Stimulated activated naive B cell treated with anti-CD40 and anti-IgM and Interleukin-4, amounts not matched to agents 10 μg/mL and 1 μg/mL and 100 μg/mL, for 72 hours (primary cell): ENCODE measurements at regions not wholly inside any gene's neighbourhood (a gene's known extent, or its start where the extent isn't known, plus 50 kb on each side); places are given as distances from the start of the nearest gene placed in this dataset.

Source experiments
- ATAC-seq, 2 donors: fragments of 150-1000 bp; cut with Tn5 transposase; replicated peaks; 2 replicates each; pipeline ENCODE4 v1.10.0; 2021; ENCODE audit warnings: moderate library complexity in 1 of 2
- DNase-seq: peaks from one replicate; pipeline ENCODE4 v3.0.0; 2021
- H3K27ac Mint-ChIP-seq: one replicate; pipeline ENCODE4 v1.8.0; 2022; ENCODE audit warnings: mild to moderate bottlenecking, mixed read lengths
- H3K27me3 Mint-ChIP-seq, 2 donors: one replicate each; pipeline ENCODE4 v1.8.0; 2022; ENCODE audit warnings: mixed read lengths in 2 of 2
- H3K36me3 Mint-ChIP-seq, 2 donors: one replicate each; pipeline ENCODE4 v1.8.0; 2022; ENCODE audit warnings: mixed read lengths in 2 of 2, mild to moderate bottlenecking in 1 of 2
- H3K4me1 Mint-ChIP-seq, 2 donors: one replicate each; pipeline ENCODE4 v1.8.0; 2022; ENCODE audit warnings: mixed read lengths in 2 of 2, mild to moderate bottlenecking in 1 of 2
- H3K4me3 Mint-ChIP-seq, 2 donors: one replicate each; pipeline ENCODE4 v1.8.0; 2022; ENCODE audit warnings: mild to moderate bottlenecking in 2 of 2, mixed read lengths in 2 of 2, moderate library complexity in 1 of 2
- H3K9me3 Mint-ChIP-seq, 2 donors: one replicate each; pipeline ENCODE4 v1.8.0; 2022; ENCODE audit warnings: mixed read lengths in 2 of 2, mild to moderate bottlenecking in 1 of 2

GRCh38 chr16:54630284-54630967 lies 300.2 kb upstream of the IRX5 start:
- Mint-ChIP-seq H3K36me3 (no peaks in the 10 kb centered on the region), H3K9me3 (peaks cover 0 to 2% of the 10 kb centered on the region in 2 donors), H3K27me3 (no peaks in the 10 kb centered on the region), H3K27ac (no peak overlapping the region), H3K4me3 (no peak overlapping the region), H3K4me1 (no peaks in the 10 kb centered on the region)
- ATAC-seq (no peak), DNase-seq (no peak)

DNA sequence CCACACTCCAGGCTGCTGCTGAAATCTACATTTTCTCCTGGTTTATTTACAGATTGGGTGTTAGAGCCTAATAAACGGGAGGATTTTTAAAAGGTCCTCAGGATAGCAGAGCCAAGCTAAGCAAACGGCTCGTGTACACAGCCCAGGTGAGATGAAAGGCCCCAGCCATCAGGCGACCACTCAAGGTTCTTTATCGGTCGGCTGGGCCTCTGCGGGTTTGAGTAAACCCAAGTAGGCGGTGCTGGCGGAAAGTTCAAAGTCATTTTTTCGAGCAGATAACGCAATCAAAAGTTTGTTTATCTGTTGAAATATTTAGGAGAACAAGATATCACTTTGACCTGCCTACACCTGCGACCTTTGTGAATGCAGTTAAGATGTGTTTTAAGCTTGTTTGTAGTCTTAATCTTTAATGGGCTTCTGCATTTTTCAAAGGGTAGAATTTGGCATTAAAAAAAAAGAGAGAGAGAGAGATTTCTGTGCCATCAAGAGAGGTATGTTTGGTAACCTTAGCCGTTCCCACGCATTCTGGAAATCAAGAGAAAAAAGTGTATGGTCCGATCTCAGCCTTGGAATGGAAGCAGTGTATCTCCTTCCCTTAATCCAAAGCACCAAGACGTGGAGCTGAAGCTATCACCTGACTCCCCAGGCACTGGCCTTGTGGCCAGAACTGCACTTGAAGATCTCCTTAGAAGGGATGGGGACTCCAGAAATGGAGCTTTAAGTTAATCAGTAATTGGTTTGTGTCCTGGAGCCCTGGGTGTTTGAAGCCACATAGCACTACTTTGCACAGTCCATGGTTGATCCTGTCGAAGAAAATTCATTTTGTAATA lies 301.7 kb upstream of the IRX5 start:
- H3K36me3 Mint-ChIP-seq: no peaks in the 10 kb centered on the region
- no peak overlapping the region for H3K4me3 Mint-ChIP-seq
- peaks cover 0 to 2% of the 10 kb centered on the region in 2 donors for H3K9me3 Mint-ChIP-seq
- ATAC-seq (no peak), DNase-seq (no peak)
- no peaks in the 10 kb centered on the region for H3K4me1 Mint-ChIP-seq
- H3K27ac Mint-ChIP-seq: no peak overlapping the region
- H3K27me3 Mint-ChIP-seq: no peaks in the 10 kb centered on the region

DNA sequence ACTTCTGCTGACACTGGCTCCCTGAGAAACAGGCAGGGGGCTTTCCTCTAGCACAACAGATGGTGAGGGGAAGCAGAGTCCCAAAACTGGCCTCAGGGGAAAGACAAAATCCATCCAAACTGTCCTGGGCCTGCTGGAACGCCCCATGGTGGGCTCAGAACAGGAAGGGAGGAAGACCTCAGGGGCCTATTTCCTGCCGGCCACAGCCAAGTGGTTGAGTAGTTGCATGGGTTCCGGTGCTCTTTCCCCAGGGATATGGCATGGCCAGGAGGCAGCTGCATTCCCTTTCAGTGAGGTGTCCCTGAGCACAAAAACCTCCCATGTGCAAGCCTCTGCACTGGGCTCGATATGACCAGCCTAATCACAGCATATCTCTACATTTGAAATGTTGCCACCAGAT lies 303.0 kb upstream of the IRX5 start:
- H3K36me3 Mint-ChIP-seq: no peaks in the 10 kb centered on the region
- H3K4me3 Mint-ChIP-seq: no peak overlapping the region
- no peaks in the 10 kb centered on the region for H3K4me1 Mint-ChIP-seq
- ATAC-seq (no peak), DNase-seq (no peak)
- no peak overlapping the region for H3K27ac Mint-ChIP-seq
- peaks cover 0 to 2% of the 10 kb centered on the region in 2 donors for H3K9me3 Mint-ChIP-seq
- no peaks in the 10 kb centered on the region for H3K27me3 Mint-ChIP-seq

- H3K27ac Mint-ChIP-seq: no peak overlapping the region
- no peaks in the 10 kb centered on the region for H3K36me3 Mint-ChIP-seq
Measured at GRCh38 chr16:54623636-54624035, 307.0 kb upstream of the IRX5 start.

DNA sequence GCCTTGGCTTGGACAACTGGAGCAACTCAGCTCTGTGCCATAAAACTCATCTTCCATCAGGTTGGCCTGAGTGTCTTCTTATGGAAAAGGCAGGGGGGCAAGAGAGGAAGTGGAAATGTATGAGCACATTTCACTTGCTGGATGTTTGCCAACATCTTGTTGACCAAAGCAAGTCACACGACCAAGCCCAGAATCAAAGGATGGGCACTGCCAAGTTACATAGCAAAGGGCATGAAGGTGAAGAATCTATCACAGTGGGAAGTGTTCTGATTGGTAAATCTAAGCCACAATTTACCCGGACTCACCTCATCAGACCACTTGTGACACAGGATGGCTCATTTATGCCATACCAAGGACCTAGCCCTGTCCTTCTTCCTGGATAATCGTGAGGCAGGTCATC lies 310.5 kb upstream of the IRX5 start:
- Mint-ChIP-seq H3K4me3 (no peak overlapping the region), H3K27me3 (no peaks in the 10 kb centered on the region), H3K4me1 (no peaks in the 10 kb centered on the region), H3K9me3 (no peaks in the 10 kb centered on the region), H3K27ac (no peak overlapping the region), H3K36me3 (no peaks in the 10 kb centered on the region)
- ATAC-seq (no peak), DNase-seq (no peak)

More at GRCh38 chr16:54623636-54624035, 307.0 kb upstream of the IRX5 start:
- H3K27me3 Mint-ChIP-seq: no peaks in the 10 kb centered on the region
- H3K4me3 Mint-ChIP-seq: no peak overlapping the region
- DNase-seq (no peak), ATAC-seq (no peak)
- H3K9me3 Mint-ChIP-seq: no peaks in the 10 kb centered on the region
- H3K4me1 Mint-ChIP-seq: no peaks in the 10 kb centered on the region

DNA sequence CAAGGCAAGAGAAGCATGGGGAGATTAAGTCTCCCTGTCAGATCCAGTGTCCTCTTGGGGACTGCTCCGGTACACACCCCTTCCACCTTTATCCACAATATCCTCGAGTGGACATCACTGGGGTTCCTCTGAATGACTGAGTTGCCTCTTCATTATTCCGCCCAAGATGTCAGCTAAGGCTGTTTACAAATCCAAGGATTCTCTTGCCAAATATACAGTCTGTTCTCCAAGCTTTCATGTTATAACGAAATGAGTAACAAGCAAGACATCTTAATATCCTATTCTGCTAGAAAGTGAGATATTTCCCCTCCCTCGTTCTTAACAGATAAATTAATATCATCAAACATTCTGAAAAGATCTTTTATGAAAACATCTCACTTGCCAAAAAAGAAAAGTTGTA lies 314.1 kb upstream of the IRX5 start:
- Mint-ChIP-seq H3K27me3 (no peaks in the 10 kb centered on the region), H3K27ac (no peak overlapping the region), H3K36me3 (no peaks in the 10 kb centered on the region), H3K4me3 (no peak overlapping the region), H3K9me3 (peaks cover 1 to 6% of the 10 kb centered on the region in 2 donors), H3K4me1 (no peaks in the 10 kb centered on the region)
- DNase-seq (no peak), ATAC-seq (no peak)

GRCh38 chr16:54605536-54606066 lies 319.0 kb upstream of the IRX3 start:
- ATAC-seq (no peak), DNase-seq (no peak)
- H3K9me3 Mint-ChIP-seq: peaks cover 6 to 13% of the 10 kb centered on the region in 2 donors
- no peak overlapping the region for H3K27ac Mint-ChIP-seq
- no peaks in the 10 kb centered on the region for H3K27me3 Mint-ChIP-seq
- no peaks in the 10 kb centered on the region for H3K36me3 Mint-ChIP-seq
- no peaks in the 10 kb centered on the region for H3K4me1 Mint-ChIP-seq
- no peak overlapping the region for H3K4me3 Mint-ChIP-seq

- H3K9me3 Mint-ChIP-seq: peaks cover 10 to 23% of the 10 kb centered on the region in 2 donors
Measured at GRCh38 chr16:54602666-54603065, 316.1 kb upstream of the IRX3 start.

DNA sequence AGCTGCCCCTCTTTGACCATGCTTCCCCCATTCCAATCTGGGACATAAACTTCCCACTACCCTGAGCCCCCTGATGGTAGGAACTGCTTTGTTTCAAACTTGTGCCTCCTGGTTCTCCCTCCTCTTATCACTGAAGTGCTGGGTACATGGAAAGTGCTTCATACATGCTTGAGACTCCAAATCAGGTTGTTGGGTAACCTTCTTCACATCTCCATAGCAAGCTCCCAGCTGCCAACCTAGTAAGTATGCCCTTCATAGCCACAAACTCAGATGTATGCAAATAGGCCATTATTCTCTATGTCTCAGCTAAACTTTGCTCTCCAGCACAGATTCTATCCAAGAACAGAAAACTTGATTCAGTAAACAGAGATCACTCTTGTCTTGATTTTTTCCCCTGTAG lies 310.6 kb upstream of the IRX3 start:
- Mint-ChIP-seq H3K4me1 (no peaks in the 10 kb centered on the region), H3K36me3 (no peaks in the 10 kb centered on the region), H3K4me3 (no peak overlapping the region), H3K27me3 (peaks cover 24 to 25% of the 10 kb centered on the region in 2 donors), H3K27ac (no peak overlapping the region), H3K9me3 (peaks cover 8 to 17% of the 10 kb centered on the region in 2 donors)
- DNase-seq (no peak), ATAC-seq (no peak)

More at GRCh38 chr16:54602666-54603065, 316.1 kb upstream of the IRX3 start:
- H3K36me3 Mint-ChIP-seq: no peaks in the 10 kb centered on the region
- H3K4me3 Mint-ChIP-seq: no peak overlapping the region
- ATAC-seq: no peak
- no peak for DNase-seq
- no peaks in the 10 kb centered on the region for H3K4me1 Mint-ChIP-seq
- H3K27ac Mint-ChIP-seq: no peak overlapping the region
- peaks cover 0 to under 1% of the 10 kb centered on the region in 2 donors for H3K27me3 Mint-ChIP-seq

DNA sequence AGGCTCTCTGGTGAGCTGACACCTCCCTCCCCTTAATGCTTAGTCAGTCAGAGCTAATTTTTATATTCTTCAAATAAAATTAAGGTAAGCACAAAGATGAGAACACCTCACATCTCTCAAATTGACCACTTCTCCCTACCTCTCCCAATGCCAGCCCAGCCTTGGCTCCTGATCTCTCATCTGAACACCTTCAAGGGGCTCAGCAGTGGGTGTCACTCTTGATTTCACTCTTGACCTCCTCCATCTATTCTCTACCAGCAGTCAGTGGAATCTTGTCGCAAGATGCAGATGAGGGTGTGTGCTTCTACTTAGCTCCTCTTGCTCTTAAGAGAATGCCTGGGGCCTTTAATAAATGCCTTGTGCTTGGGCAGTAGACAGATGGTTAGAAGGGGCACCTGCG lies 309.0 kb upstream of the IRX3 start:
- H3K4me1 Mint-ChIP-seq: no peaks in the 10 kb centered on the region
- H3K27me3 Mint-ChIP-seq: peaks cover 24 to 25% of the 10 kb centered on the region in 2 donors

GRCh38 chr16:54594601-54595391 lies 308.2 kb upstream of the IRX3 start:
- H3K36me3 Mint-ChIP-seq: no peaks in the 10 kb centered on the region
- DNase-seq (no peak), ATAC-seq (no peak)
- peaks cover 24 to 25% of the 10 kb centered on the region in 2 donors for H3K27me3 Mint-ChIP-seq
- H3K27ac Mint-ChIP-seq: no peak overlapping the region
- no peak overlapping the region for H3K4me3 Mint-ChIP-seq
- H3K9me3 Mint-ChIP-seq: peaks cover 7 to 12% of the 10 kb centered on the region in 2 donors
- H3K4me1 Mint-ChIP-seq: no peaks in the 10 kb centered on the region

More for the DNA sequence above, 309.0 kb upstream of the IRX3 start:
- Mint-ChIP-seq H3K36me3 (no peaks in the 10 kb centered on the region), H3K9me3 (peaks cover 8 to 15% of the 10 kb centered on the region in 2 donors), H3K4me3 (no peak overlapping the region), H3K27ac (no peak overlapping the region)
- DNase-seq: no peak
- no peak for ATAC-seq

- H3K27me3 Mint-ChIP-seq: peaks cover 25 to 40% of the 10 kb centered on the region in 2 donors
- peaks cover 0 to 12% of the 10 kb centered on the region in 2 donors for H3K9me3 Mint-ChIP-seq
- H3K4me3 Mint-ChIP-seq: no peak overlapping the region
- no peak overlapping the region for H3K27ac Mint-ChIP-seq
- no peaks in the 10 kb centered on the region for H3K36me3 Mint-ChIP-seq
- no peaks in the 10 kb centered on the region for H3K4me1 Mint-ChIP-seq
- ATAC-seq (no peak), DNase-seq (no peak)
Measured at GRCh38 chr16:54591816-54592246, 305.2 kb upstream of the IRX3 start.

DNA sequence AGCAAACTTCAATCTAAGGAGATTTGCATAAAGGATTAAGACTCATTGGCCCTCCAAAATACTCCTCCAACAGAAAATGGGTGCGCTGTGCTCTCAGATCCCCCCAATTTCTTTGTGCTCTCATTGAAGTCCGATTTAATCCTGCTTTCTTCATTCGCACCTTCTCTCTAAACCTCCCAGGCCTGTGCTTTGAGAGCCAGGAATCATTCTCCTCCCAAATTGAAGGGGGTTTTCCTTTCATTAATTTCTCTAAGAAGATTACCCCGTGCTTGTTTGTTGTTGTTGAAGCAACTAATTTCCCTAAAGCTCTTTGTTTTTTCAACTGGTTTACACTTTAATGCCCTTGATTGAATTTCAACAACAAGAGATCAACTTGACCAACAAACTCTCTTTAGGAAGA lies 304.2 kb upstream of the IRX3 start:
- DNase-seq (no peak), ATAC-seq (no peak)
- H3K4me3 Mint-ChIP-seq: no peak overlapping the region
- peaks cover 18 to 32% of the 10 kb centered on the region in 2 donors for H3K27me3 Mint-ChIP-seq
- peaks cover 0 to 12% of the 10 kb centered on the region in 2 donors for H3K9me3 Mint-ChIP-seq
- no peaks in the 10 kb centered on the region for H3K4me1 Mint-ChIP-seq
- H3K27ac Mint-ChIP-seq: no peak overlapping the region
- H3K36me3 Mint-ChIP-seq: no peaks in the 10 kb centered on the region

DNA sequence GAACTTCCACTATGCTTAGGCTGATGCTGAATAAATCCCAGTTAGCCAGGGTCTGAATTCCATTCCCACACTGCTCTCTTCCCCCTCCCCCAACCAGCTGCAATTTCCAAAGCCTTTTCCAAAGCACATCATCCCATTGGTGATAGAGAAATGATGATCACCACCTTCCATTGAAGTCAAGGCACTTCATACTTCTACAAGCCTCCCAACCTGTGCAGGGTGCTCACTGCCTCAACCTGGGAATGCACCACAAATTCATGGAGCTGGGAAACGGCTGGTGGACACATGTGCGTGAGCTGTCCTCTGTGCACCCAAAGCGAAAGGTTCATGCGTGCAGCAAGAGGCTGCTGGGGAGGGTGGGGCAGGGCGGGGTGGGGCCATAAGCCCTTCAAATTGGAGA lies 302.7 kb upstream of the IRX3 start:
- no peak for DNase-seq
- H3K4me3 Mint-ChIP-seq: no peak overlapping the region
- ATAC-seq: no peak
- H3K9me3 Mint-ChIP-seq: peaks cover 2 to 12% of the 10 kb centered on the region in 2 donors
- no peaks in the 10 kb centered on the region for H3K36me3 Mint-ChIP-seq
- H3K4me1 Mint-ChIP-seq: no peaks in the 10 kb centered on the region
- H3K27me3 Mint-ChIP-seq: peaks cover 9 to 21% of the 10 kb centered on the region in 2 donors
- no peak overlapping the region for H3K27ac Mint-ChIP-seq
